ENCODE measurements at regions not wholly inside any gene's neighbourhood (a gene's known extent, or its start where the extent isn't known, plus 50 kb on each side); places are given as distances from the start of the nearest gene placed in this dataset.

- POLR2A ChIA-PET: no interaction called here
- CTCF ChIA-PET: no interaction called here
These were observed 439.3 kb upstream of the ADAMTS16 start for GRCh38 chr5:4700871-4701270.

GRCh38 chr5:4703931-4704458, 436.1 kb upstream of the ADAMTS16 start:
- no peak for TF ChIP-seq CTCF (IDR thresholded peaks at IDR 0.05; ENCODE audit: insufficient read depth, low read length, missing control alignments)
- DNase-seq (ENCODE audit: low read depth, low spot score): no peak
- CTCF ChIA-PET: no interaction called here
- POLR2A ChIA-PET: no interaction called here
- H3K4me3 ChIP-seq (ENCODE audit: low read depth, low read length): no peak overlapping the region

More at GRCh38 chr5:4700871-4701270, 439.3 kb upstream of the ADAMTS16 start:
- no peak for TF ChIP-seq CTCF (IDR thresholded peaks at IDR 0.05; ENCODE audit: insufficient read depth, low read length, missing control alignments)
- no peak for DNase-seq (ENCODE audit: low read depth, low spot score)
- no peak overlapping the region for H3K4me3 ChIP-seq (ENCODE audit: low read depth, low read length)

GRCh38 chr5:4704951-4705350, 435.2 kb upstream of the ADAMTS16 start:
- CTCF ChIA-PET: no interaction called here
- DNase-seq (ENCODE audit: low read depth, low spot score): no peak
- no peak for TF ChIP-seq CTCF (IDR thresholded peaks at IDR 0.05; ENCODE audit: insufficient read depth, low read length, missing control alignments)
- no peak overlapping the region for H3K4me3 ChIP-seq (ENCODE audit: low read depth, low read length)
- POLR2A ChIA-PET: no interaction called here

GRCh38 chr5:4716781-4717180, 423.3 kb upstream of the ADAMTS16 start:
- H3K4me3 ChIP-seq (ENCODE audit: low read depth, low read length): no peak overlapping the region
- ChIA-PET CTCF (no interaction called here), POLR2A (no interaction called here)
- TF ChIP-seq CTCF (IDR thresholded peaks at IDR 0.05; ENCODE audit: insufficient read depth, low read length, missing control alignments): no peak
- DNase-seq (ENCODE audit: low read depth, low spot score): no peak

- CTCF ChIA-PET: no interaction called here
- POLR2A ChIA-PET: no interaction called here
These were observed 422.7 kb upstream of the ADAMTS16 start for GRCh38 chr5:4717446-4717845.

GRCh38 chr5:4720831-4721230, 419.3 kb upstream of the ADAMTS16 start:
- no peak for TF ChIP-seq CTCF (IDR thresholded peaks at IDR 0.05; ENCODE audit: insufficient read depth, low read length, missing control alignments)
- no peak overlapping the region for H3K4me3 ChIP-seq (ENCODE audit: low read depth, low read length)
- ChIA-PET POLR2A (no interaction called here), CTCF (no interaction called here)
- no peak for DNase-seq (ENCODE audit: low read depth, low spot score)

More at GRCh38 chr5:4717446-4717845, 422.7 kb upstream of the ADAMTS16 start:
- H3K4me3 ChIP-seq (ENCODE audit: low read depth, low read length): no peak overlapping the region
- DNase-seq (ENCODE audit: low read depth, low spot score): no peak
- TF ChIP-seq CTCF (IDR thresholded peaks at IDR 0.05; ENCODE audit: insufficient read depth, low read length, missing control alignments): no peak
